ENCODE measurements at regions not wholly inside any gene's neighbourhood (a gene's known extent, or its start where the extent isn't known, plus 50 kb on each side); places are given as distances from the start of the nearest gene placed in this dataset.

DNA sequence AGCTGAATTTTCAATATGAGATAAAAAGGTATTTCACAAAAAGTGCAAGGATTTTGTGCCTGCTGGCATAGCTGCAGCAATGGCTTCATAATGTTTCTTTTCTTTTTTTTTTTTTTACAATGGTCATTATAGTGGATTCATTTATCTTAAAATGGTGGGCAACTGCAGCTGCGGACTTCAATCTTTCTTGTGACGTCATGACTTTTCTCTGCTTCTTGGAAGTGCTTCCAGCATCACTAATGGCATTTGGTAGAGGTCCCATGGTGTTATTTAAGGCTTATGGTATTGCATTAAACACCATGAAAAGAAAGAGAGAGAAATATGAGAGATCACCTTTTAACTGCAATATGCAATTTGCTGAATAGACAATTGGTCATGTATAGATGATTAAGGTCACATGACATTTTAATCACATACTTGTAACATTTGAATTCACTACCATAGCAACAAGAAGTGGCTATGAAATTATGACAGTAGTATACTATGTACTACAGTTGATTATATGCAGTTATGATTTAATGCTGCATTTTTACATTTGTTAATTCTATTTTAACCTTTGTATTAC lies 684.0 kb upstream of the AADAT start:
- no peaks in the 10 kb centered on the region for H3K9me3 ChIP-seq (ENCODE audit: insufficient read depth, low read length)
- no peaks in the 10 kb centered on the region for H3K36me3 ChIP-seq (ENCODE audit: insufficient read depth, insufficient read length, low read length)
- no peaks in the 10 kb centered on the region for H3K4me1 ChIP-seq (ENCODE audit: insufficient read depth, insufficient read length)
- DNase-seq (ENCODE audit: low read depth, low spot score), result no peak
- no peaks in the 10 kb centered on the region for H3K27me3 ChIP-seq (ENCODE audit: insufficient read depth, insufficient read length)
- H3K4me3 ChIP-seq (ENCODE audit: insufficient read length, low read depth), result no peak overlapping the region
- H3K9ac ChIP-seq (ENCODE audit: insufficient read length, low read depth), result no peak overlapping the region
- no peak for TF ChIP-seq SUZ12 (IDR thresholded peaks at IDR 0.05; ENCODE audit: extremely low read depth, insufficient read depth, insufficient read length)
- no peak for TF ChIP-seq ZNF274 (IDR thresholded peaks at IDR 0.05; ENCODE audit: low read depth, low read length)
- no peak for TF ChIP-seq YY1 (IDR thresholded peaks at IDR 0.05; ENCODE audit: insufficient read depth, insufficient read length)

DNA sequence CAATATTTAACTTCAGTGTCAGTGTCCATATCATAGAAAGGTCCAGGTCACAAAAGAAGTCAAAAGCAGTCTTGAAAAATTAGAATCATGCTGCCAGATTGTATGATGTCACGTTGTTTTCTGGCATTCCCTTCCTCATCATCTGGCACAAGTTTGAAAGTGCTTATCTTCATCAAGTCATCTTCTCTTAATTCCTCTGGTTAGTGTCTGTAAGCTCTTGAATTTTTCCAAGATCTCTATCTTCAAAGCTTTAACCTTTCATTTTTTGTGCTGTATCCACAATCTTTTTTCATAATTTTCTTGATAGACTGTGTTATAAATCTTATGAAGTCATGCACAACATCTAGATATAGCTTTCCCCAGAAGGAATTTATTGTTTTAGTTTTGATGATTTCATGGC lies 682.7 kb upstream of the AADAT start:
- Histone ChIP-seq H3K36me3 (ENCODE audit: insufficient read depth, insufficient read length, low read length) (no peaks in the 10 kb centered on the region), H3K4me3 (ENCODE audit: insufficient read length, low read depth) (no peak overlapping the region), H3K9ac (ENCODE audit: insufficient read length, low read depth) (no peak overlapping the region), H3K4me1 (ENCODE audit: insufficient read depth, insufficient read length) (no peaks in the 10 kb centered on the region), H3K9me3 (ENCODE audit: insufficient read depth, low read length) (no peaks in the 10 kb centered on the region), H3K27me3 (ENCODE audit: insufficient read depth, insufficient read length) (no peaks in the 10 kb centered on the region)
- no peak for DNase-seq (ENCODE audit: low read depth, low spot score)
- TF ChIP-seq YY1 (IDR thresholded peaks at IDR 0.05; ENCODE audit: insufficient read depth, insufficient read length), result no peak
- TF ChIP-seq SUZ12 (IDR thresholded peaks at IDR 0.05; ENCODE audit: extremely low read depth, insufficient read depth, insufficient read length), result no peak
- TF ChIP-seq ZNF274 (IDR thresholded peaks at IDR 0.05; ENCODE audit: low read depth, low read length), result no peak

DNA sequence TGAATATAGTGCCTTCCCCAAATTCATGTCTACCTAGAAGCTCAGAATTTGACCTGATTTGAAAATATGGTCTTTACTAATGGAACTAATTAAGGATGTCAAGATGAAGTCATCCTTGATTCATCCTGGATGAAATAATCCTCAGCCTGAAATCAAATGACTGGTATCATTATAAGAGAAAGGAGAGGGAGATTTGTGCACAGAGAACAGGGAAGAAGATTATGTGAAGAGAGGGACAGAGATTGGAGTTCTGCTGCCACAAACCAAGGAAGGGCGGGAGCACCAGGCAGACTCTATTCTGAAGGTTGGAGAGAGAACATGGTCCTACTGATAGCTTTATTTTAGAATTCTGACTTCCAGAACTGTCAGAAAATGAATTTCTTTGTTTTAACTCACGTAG lies 680.9 kb upstream of the AADAT start:
- H3K9me3 ChIP-seq (ENCODE audit: insufficient read depth, low read length), result no peaks in the 10 kb centered on the region
- no peaks in the 10 kb centered on the region for H3K27me3 ChIP-seq (ENCODE audit: insufficient read depth, insufficient read length)
- TF ChIP-seq ZNF274 (IDR thresholded peaks at IDR 0.05; ENCODE audit: low read depth, low read length) (no peak), YY1 (IDR thresholded peaks at IDR 0.05; ENCODE audit: insufficient read depth, insufficient read length) (no peak), SUZ12 (IDR thresholded peaks at IDR 0.05; ENCODE audit: extremely low read depth, insufficient read depth, insufficient read length) (no peak)
- H3K36me3 ChIP-seq (ENCODE audit: insufficient read depth, insufficient read length, low read length), result no peaks in the 10 kb centered on the region
- no peak for DNase-seq (ENCODE audit: low read depth, low spot score)
- no peak overlapping the region for H3K4me3 ChIP-seq (ENCODE audit: insufficient read length, low read depth)
- H3K9ac ChIP-seq (ENCODE audit: insufficient read length, low read depth), result no peak overlapping the region
- no peaks in the 10 kb centered on the region for H3K4me1 ChIP-seq (ENCODE audit: insufficient read depth, insufficient read length)

DNA sequence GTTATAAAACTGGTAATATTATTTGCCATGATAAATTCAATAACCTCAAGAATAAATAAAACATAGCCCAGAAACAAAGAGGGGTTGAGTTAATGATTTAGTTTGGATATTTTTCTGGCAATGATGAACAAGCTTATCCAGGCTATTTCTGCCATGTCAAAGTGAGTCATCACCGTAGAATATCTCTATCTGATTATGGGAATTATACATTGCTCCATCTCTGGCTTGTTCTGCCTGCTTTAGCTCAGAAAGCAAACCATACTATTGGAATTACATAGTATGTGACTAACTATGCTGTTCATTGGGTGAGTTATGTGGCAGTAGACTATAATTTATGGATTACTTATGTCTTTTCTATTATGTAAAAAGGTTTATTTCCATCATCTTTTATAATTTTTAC lies 680.1 kb upstream of the AADAT start:
- Histone ChIP-seq H3K36me3 (ENCODE audit: insufficient read depth, insufficient read length, low read length) (no peaks in the 10 kb centered on the region), H3K9me3 (ENCODE audit: insufficient read depth, low read length) (no peaks in the 10 kb centered on the region), H3K27me3 (ENCODE audit: insufficient read depth, insufficient read length) (no peaks in the 10 kb centered on the region), H3K4me3 (ENCODE audit: insufficient read length, low read depth) (no peak overlapping the region), H3K4me1 (ENCODE audit: insufficient read depth, insufficient read length) (no peaks in the 10 kb centered on the region), H3K9ac (ENCODE audit: insufficient read length, low read depth) (no peak overlapping the region)
- TF ChIP-seq ZNF274 (IDR thresholded peaks at IDR 0.05; ENCODE audit: low read depth, low read length), result no peak
- TF ChIP-seq SUZ12 (IDR thresholded peaks at IDR 0.05; ENCODE audit: extremely low read depth, insufficient read depth, insufficient read length), result no peak
- no peak for TF ChIP-seq YY1 (IDR thresholded peaks at IDR 0.05; ENCODE audit: insufficient read depth, insufficient read length)
- DNase-seq (ENCODE audit: low read depth, low spot score), result no peak

DNA sequence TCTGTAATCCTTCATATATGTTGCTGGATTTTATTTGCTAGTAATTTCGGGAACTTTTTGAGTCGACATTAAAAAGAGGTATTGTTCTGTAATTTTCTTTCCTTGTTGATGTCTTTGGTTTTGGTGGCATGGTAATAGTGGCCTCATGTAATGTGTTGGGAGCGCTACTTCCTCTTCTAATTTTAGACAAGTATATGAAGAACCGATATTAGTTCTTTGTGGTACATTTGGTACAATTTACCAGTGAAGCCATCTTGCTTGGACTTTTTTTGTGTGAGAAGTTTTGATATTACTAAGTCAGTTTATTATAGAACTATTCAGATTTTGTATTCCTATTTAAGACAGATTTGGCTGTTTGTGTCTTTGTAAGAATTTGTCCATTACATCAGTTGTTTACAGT lies 669.2 kb upstream of the AADAT start:
- DNase-seq (ENCODE audit: low read depth, low spot score), result no peak
- Histone ChIP-seq H3K9me3 (ENCODE audit: insufficient read depth, low read length) (peaks cover 9% of the 10 kb centered on the region; the same call in 1 of the 2 replicates), H3K4me1 (ENCODE audit: insufficient read depth, insufficient read length) (no peaks in the 10 kb centered on the region), H3K9ac (ENCODE audit: insufficient read length, low read depth) (no peak overlapping the region), H3K4me3 (ENCODE audit: insufficient read length, low read depth) (no peak overlapping the region), H3K27me3 (ENCODE audit: insufficient read depth, insufficient read length) (no peaks in the 10 kb centered on the region), H3K36me3 (ENCODE audit: insufficient read depth, insufficient read length, low read length) (no peaks in the 10 kb centered on the region)
- TF ChIP-seq SUZ12 (IDR thresholded peaks at IDR 0.05; ENCODE audit: extremely low read depth, insufficient read depth, insufficient read length) (no peak), ZNF274 (IDR thresholded peaks at IDR 0.05; ENCODE audit: low read depth, low read length) (no peak), YY1 (IDR thresholded peaks at IDR 0.05; ENCODE audit: insufficient read depth, insufficient read length) (no peak)

DNA sequence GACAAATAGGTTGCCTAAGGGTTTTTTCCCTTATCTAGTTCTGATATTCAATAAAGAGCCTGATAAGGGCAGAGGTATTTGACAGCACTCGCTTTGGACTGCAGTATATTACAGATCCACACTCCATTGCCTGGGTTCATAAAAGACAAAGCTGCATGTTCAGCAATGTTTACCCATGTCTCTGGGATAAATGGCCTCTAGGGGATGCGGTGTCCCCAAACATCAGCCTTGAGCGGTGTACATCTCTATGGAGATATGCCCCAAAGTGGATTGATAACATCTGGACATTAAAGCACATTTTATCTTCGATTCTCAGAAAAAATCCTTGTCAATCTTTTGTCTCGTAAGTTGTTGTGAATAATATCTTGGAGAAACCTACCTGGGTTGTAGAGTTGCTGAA lies 660.8 kb upstream of the AADAT start:
- Histone ChIP-seq H3K27me3 (ENCODE audit: insufficient read depth, insufficient read length) (no peaks in the 10 kb centered on the region), H3K4me3 (ENCODE audit: insufficient read length, low read depth) (no peak overlapping the region), H3K9me3 (ENCODE audit: insufficient read depth, low read length) (peaks cover 9% of the 10 kb centered on the region; the same call in 1 of the 2 replicates), H3K9ac (ENCODE audit: insufficient read length, low read depth) (no peak overlapping the region), H3K4me1 (ENCODE audit: insufficient read depth, insufficient read length) (no peaks in the 10 kb centered on the region), H3K36me3 (ENCODE audit: insufficient read depth, insufficient read length, low read length) (no peaks in the 10 kb centered on the region)
- TF ChIP-seq YY1 (IDR thresholded peaks at IDR 0.05; ENCODE audit: insufficient read depth, insufficient read length) (no peak), SUZ12 (IDR thresholded peaks at IDR 0.05; ENCODE audit: extremely low read depth, insufficient read depth, insufficient read length) (no peak), ZNF274 (IDR thresholded peaks at IDR 0.05; ENCODE audit: low read depth, low read length) (no peak)
- no peak for DNase-seq (ENCODE audit: low read depth, low spot score)

DNA sequence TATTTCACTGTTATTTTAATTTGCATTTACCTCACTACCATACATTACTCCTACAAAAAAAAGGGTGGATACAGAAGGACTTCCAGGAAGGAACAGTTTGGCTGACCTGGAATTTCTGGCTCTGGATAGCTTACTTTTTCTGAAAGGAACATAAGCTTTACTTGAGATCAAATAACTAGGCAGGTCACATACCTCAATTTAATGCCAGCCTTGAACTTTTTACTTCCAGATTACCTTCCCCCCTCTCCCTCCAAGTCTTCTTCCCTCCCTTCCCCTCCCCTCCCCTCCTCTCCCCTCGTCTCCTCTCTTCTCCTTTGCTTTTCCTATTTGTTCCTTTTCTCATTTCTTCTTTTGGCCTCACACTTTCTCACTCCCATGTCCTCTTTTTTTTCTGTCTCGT lies 659.2 kb upstream of the AADAT start:
- Histone ChIP-seq H3K4me3 (ENCODE audit: insufficient read length, low read depth) (no peak overlapping the region), H3K4me1 (ENCODE audit: insufficient read depth, insufficient read length) (no peaks in the 10 kb centered on the region), H3K36me3 (ENCODE audit: insufficient read depth, insufficient read length, low read length) (no peaks in the 10 kb centered on the region), H3K27me3 (ENCODE audit: insufficient read depth, insufficient read length) (no peaks in the 10 kb centered on the region), H3K9me3 (ENCODE audit: insufficient read depth, low read length) (no peaks in the 10 kb centered on the region), H3K9ac (ENCODE audit: insufficient read length, low read depth) (no peak overlapping the region)
- TF ChIP-seq SUZ12 (IDR thresholded peaks at IDR 0.05; ENCODE audit: extremely low read depth, insufficient read depth, insufficient read length), result no peak
- no peak for TF ChIP-seq YY1 (IDR thresholded peaks at IDR 0.05; ENCODE audit: insufficient read depth, insufficient read length)
- no peak for TF ChIP-seq ZNF274 (IDR thresholded peaks at IDR 0.05; ENCODE audit: low read depth, low read length)
- no peak for DNase-seq (ENCODE audit: low read depth, low spot score)

Data from NT2/D1 (cell line).